Liver (tissue), 8 donors: ENCODE measurements at regions not wholly inside any gene's neighbourhood (a gene's known extent, or its start where the extent isn't known, plus 50 kb on each side); places are given as distances from the start of the nearest gene placed in this dataset.

Experiments
- DNase-seq: peaks from one replicate; pipeline ENCODE4 v3.0.0-alpha.2; 2017; ENCODE audit warnings: low spot score
- H3K27ac ChIP-seq, 2 donors: one replicate each; pipeline ENCODE4 v1.7.0; 2013; ENCODE audit warnings: inconsistent platforms in 2 of 2, low read length in 2 of 2, control low read depth in 1 of 2, low read depth in 1 of 2, mild to moderate bottlenecking in 1 of 2
- H3K27me3 ChIP-seq, 4 donors: one replicate each; pipeline versions ENCODE4 v1.6.1 to v1.7.0; 2013; ENCODE audit warnings: low read length in 3 of 4, inconsistent platforms in 1 of 4, mild to moderate bottlenecking in 1 of 4, moderate library complexity in 1 of 4; ENCODE audit not compliant: control insufficient read depth in 4 of 4, insufficient read depth in 4 of 4
- H3K36me3 ChIP-seq, 4 donors: one replicate each; pipeline versions ENCODE4 v1.6.1 to v1.7.0; 2013; ENCODE audit warnings: low read length in 3 of 4, mild to moderate bottlenecking in 3 of 4, low read depth in 1 of 4, moderate library complexity in 1 of 4; ENCODE audit not compliant: control insufficient read depth in 4 of 4, insufficient read depth in 3 of 4
- H3K4me1 ChIP-seq, 4 donors: one replicate each; pipeline versions ENCODE4 v1.6.1 to v1.7.0; 2013; ENCODE audit warnings: low read length in 3 of 4, mild to moderate bottlenecking in 3 of 4, moderate library complexity in 1 of 4; ENCODE audit not compliant: control insufficient read depth in 4 of 4, insufficient read depth in 4 of 4
- H3K4me3 ChIP-seq, 3 donors: one replicate each; pipeline versions ENCODE4 v1.6.1 to v1.7.0; 2013; ENCODE audit warnings: low read length in 3 of 3, control low read depth in 1 of 3, low read depth in 1 of 3, mild to moderate bottlenecking in 1 of 3
- H3K9ac ChIP-seq, 2 donors: one replicate each; pipeline ENCODE4 v1.7.0; 2013; ENCODE audit warnings: low read length in 2 of 2, mild to moderate bottlenecking in 2 of 2, moderate library complexity in 2 of 2, control low read depth in 1 of 2, low read depth in 1 of 2
- H3K9me3 ChIP-seq, 4 donors: one replicate each; pipeline versions ENCODE4 v1.6.1 to v1.7.0; 2013; ENCODE audit warnings: low read length in 3 of 4; ENCODE audit not compliant: control insufficient read depth in 4 of 4
- EGR1 ChIP-seq, 2 donors: IDR thresholded peaks; 2 replicates each; pipeline ENCODE4 v1.6.1; 2016 to 2018; ENCODE audit warnings: antibody characterized with exemption in 2 of 2, low read depth in 2 of 2
- FOXA1 ChIP-seq: IDR thresholded peaks from 2 replicates; pipeline ENCODE4 v1.6.1; 2016; ENCODE audit warnings: antibody characterized with exemption
- FOXA2 ChIP-seq: IDR thresholded peaks from 2 replicates; pipeline ENCODE4 v1.6.1; 2016; ENCODE audit warnings: antibody characterized with exemption
- GABPA ChIP-seq, 2 donors: IDR thresholded peaks in 1 of 2; conservative IDR thresholded peaks in 1 of 2; 2 replicates each; pipeline ENCODE4 v1.6.1; 2016; ENCODE audit warnings: antibody characterized with exemption in 2 of 2, mild to moderate bottlenecking in 1 of 2, moderate library complexity in 1 of 2
- HNF4A ChIP-seq, 2 donors: conservative IDR thresholded peaks; 2 replicates each; pipeline ENCODE4 v1.6.1; 2016; ENCODE audit warnings: antibody characterized with exemption in 2 of 2, mild to moderate bottlenecking in 2 of 2
- HNF4G ChIP-seq: IDR thresholded peaks from 2 replicates; pipeline ENCODE4 v1.6.1; 2016; ENCODE audit warnings: antibody characterized with exemption
- JUND ChIP-seq, 2 donors: IDR thresholded peaks; 2 replicates each; pipeline ENCODE4 v1.6.1; 2016; ENCODE audit warnings: antibody characterized with exemption in 2 of 2
- NR2F2 ChIP-seq: IDR thresholded peaks from 2 replicates; pipeline ENCODE4 v1.6.1; 2016; ENCODE audit warnings: antibody characterized with exemption
- RAD21 ChIP-seq, 2 donors: IDR thresholded peaks; 2 replicates each; pipeline ENCODE4 v1.6.1; 2016; ENCODE audit warnings: antibody characterized with exemption in 2 of 2, mild to moderate bottlenecking in 2 of 2
- RXRA ChIP-seq, 2 donors: IDR thresholded peaks; 2 replicates each; pipeline ENCODE4 v1.6.1; 2017 to 2018; ENCODE audit warnings: antibody characterized with exemption in 2 of 2, mild to moderate bottlenecking in 1 of 2
- SP1 ChIP-seq: IDR thresholded peaks from 2 replicates; pipeline ENCODE4 v1.6.1; 2018; ENCODE audit warnings: antibody characterized with exemption, mild to moderate bottlenecking
- TAF1 ChIP-seq: conservative IDR thresholded peaks from 2 replicates; pipeline ENCODE4 v1.6.1; 2016; ENCODE audit warnings: antibody characterized with exemption, mild to moderate bottlenecking
- YY1 ChIP-seq: IDR thresholded peaks from 2 replicates; pipeline ENCODE4 v1.6.1; 2016; ENCODE audit warnings: antibody characterized with exemption, mild to moderate bottlenecking
- WGBS: extraction: QIAGEN DNeasy Blood & Tissue Kit; methylation state at CpG from one replicate; pipeline ENCODE4 v1.1.7; 2013; 5-methylcytosine and 5-hydroxymethylcytosine counted together
- TF ChIP-seq, protein P1 (sequence below): fragments of 150-350 bp; IDR thresholded peaks from 2 replicates; pipeline ENCODE4 v1.5.1; 2017; ENCODE audit warnings: improper control_type of control experiment, low read depth, low read length; ENCODE audit not compliant: missing input control
- TF ChIP-seq, protein P2 (sequence below): IDR thresholded peaks from 2 replicates; pipeline ENCODE4 v1.6.1; 2016; ENCODE audit warnings: antibody characterized with exemption
- TF ChIP-seq, protein P3 (sequence below): IDR thresholded peaks from 2 replicates; pipeline ENCODE4 v1.6.1; 2016; ENCODE audit warnings: antibody characterized with exemption
- TF ChIP-seq, protein P4 (sequence below): IDR thresholded peaks from 2 replicates; pipeline ENCODE4 v1.6.1; 2016; ENCODE audit warnings: antibody characterized with exemption
- donor health status: healthy.
- donor health status: healthy.
- donor health status: healthy.
- donor health status: healthy.
- donor health status: healthy.

DNA sequence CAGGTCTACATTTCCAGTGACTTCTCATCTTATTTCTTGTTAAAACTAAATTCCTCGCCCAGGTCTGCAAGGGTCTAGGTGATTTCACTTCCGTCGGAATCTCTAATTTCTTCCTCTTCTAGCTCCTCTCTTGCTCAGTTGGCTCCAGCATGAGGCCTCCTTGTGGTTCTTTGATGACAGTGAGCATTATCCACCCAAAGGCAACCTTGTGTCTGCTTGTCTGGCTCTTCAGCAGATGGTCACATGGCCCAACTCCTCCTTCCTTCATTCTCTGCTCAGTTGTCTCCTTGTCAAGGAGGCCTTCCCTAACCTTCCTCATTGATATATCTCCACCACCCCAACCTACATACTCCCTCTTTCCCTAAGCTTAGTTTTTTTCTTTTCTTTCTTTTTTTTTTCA lies 1391.4 kb downstream of the EFNB2 start:
- no peak for DNase-seq
- Histone ChIP-seq H3K9ac (no peak overlapping the region), H3K27ac (no peak overlapping the region), H3K4me3 (no peak overlapping the region), H3K36me3 (no peaks in the 10 kb centered on the region), H3K4me1 (no peaks in the 10 kb centered on the region), H3K27me3 (no peaks in the 10 kb centered on the region), H3K9me3 (no peaks in the 10 kb centered on the region)
- WGBS = 89% methylated on average over 3 of the region's 3 CpGs
- TF ChIP-seq FOXA2 = no peak
- no peak for TF ChIP-seq GABPA (IDR thresholded peaks at IDR 0.05 in 1 of 2, conservative IDR thresholded peaks at IDR 0.05 in 1 of 2)
- no peak for TF ChIP-seq YY1
- no peak for TF ChIP-seq EGR1 (IDR thresholded peaks at IDR 0.05; ENCODE audit: low read depth in 2 of 2)
- TF ChIP-seq TAF1 = no peak
- TF ChIP-seq, protein P1, sequence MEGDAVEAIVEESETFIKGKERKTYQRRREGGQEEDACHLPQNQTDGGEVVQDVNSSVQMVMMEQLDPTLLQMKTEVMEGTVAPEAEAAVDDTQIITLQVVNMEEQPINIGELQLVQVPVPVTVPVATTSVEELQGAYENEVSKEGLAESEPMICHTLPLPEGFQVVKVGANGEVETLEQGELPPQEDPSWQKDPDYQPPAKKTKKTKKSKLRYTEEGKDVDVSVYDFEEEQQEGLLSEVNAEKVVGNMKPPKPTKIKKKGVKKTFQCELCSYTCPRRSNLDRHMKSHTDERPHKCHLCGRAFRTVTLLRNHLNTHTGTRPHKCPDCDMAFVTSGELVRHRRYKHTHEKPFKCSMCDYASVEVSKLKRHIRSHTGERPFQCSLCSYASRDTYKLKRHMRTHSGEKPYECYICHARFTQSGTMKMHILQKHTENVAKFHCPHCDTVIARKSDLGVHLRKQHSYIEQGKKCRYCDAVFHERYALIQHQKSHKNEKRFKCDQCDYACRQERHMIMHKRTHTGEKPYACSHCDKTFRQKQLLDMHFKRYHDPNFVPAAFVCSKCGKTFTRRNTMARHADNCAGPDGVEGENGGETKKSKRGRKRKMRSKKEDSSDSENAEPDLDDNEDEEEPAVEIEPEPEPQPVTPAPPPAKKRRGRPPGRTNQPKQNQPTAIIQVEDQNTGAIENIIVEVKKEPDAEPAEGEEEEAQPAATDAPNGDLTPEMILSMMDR = no peak
- no peak for TF ChIP-seq SP1
- TF ChIP-seq, protein P2, sequence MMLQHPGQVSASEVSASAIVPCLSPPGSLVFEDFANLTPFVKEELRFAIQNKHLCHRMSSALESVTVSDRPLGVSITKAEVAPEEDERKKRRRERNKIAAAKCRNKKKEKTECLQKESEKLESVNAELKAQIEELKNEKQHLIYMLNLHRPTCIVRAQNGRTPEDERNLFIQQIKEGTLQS = no peak
- TF ChIP-seq HNF4G = no peak
- TF ChIP-seq FOXA1 = no peak
- no peak for TF ChIP-seq RAD21 (IDR thresholded peaks at IDR 0.05)
- TF ChIP-seq NR2F2 = no peak
- no peak for TF ChIP-seq JUND (IDR thresholded peaks at IDR 0.05)
- TF ChIP-seq, protein P3, sequence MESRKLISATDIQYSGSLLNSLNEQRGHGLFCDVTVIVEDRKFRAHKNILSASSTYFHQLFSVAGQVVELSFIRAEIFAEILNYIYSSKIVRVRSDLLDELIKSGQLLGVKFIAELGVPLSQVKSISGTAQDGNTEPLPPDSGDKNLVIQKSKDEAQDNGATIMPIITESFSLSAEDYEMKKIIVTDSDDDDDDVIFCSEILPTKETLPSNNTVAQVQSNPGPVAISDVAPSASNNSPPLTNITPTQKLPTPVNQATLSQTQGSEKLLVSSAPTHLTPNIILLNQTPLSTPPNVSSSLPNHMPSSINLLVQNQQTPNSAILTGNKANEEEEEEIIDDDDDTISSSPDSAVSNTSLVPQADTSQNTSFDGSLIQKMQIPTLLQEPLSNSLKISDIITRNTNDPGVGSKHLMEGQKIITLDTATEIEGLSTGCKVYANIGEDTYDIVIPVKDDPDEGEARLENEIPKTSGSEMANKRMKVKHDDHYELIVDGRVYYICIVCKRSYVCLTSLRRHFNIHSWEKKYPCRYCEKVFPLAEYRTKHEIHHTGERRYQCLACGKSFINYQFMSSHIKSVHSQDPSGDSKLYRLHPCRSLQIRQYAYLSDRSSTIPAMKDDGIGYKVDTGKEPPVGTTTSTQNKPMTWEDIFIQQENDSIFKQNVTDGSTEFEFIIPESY = no peak
- no peak for TF ChIP-seq RXRA (IDR thresholded peaks at IDR 0.05)
- TF ChIP-seq, protein P4, sequence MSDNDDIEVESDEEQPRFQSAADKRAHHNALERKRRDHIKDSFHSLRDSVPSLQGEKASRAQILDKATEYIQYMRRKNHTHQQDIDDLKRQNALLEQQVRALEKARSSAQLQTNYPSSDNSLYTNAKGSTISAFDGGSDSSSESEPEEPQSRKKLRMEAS = no peak
- no peak for TF ChIP-seq HNF4A (conservative IDR thresholded peaks at IDR 0.05)

DNA sequence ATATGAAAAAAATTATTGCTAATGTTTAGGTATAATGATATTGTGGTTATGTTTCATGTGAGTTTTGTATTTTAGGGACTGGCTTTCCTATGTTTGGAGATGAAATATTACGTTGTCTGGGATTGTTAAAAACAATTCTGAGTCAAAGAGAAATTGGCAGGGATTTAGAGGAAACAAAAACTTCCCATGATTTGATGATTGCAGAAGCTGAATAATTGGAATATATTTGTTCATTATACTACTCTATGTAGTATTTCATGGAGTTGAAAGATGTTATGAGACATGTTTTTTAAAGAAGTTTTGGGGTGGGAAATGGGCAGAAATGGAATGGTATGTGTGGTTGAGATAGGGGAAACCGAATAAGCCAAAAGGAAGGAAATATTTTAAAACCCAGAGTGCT lies 1392.9 kb downstream of the EFNB2 start:
- Histone ChIP-seq H3K27me3 (no peaks in the 10 kb centered on the region), H3K4me3 (no peak overlapping the region), H3K36me3 (no peaks in the 10 kb centered on the region), H3K27ac (no peak overlapping the region), H3K4me1 (no peaks in the 10 kb centered on the region), H3K9me3 (no peaks in the 10 kb centered on the region), H3K9ac (no peak overlapping the region)
- TF ChIP-seq NR2F2 (no peak), YY1 (no peak), HNF4A (conservative IDR thresholded peaks at IDR 0.05) (no peak), TAF1 (no peak)
- TF ChIP-seq, protein P2 = no peak
- TF ChIP-seq, protein P4 = no peak
- 39% methylated on average over 2 of the region's 2 CpGs for WGBS
- no peak for DNase-seq
